ENCODE measurements at regions not wholly inside any gene's neighbourhood (a gene's known extent, or its start where the extent isn't known, plus 50 kb on each side); places are given as distances from the start of the nearest gene placed in this dataset.

- no peaks in the 10 kb centered on the region for H3K27me3 ChIP-seq
- no peak for TF ChIP-seq CTCF (IDR thresholded peaks at IDR 0.05; ENCODE audit: low read depth, low read length)
- H3K4me1 ChIP-seq (ENCODE audit: low read depth): no peaks in the 10 kb centered on the region
- no peak overlapping the region for H3K4me3 ChIP-seq
- H3K9me3 ChIP-seq (ENCODE audit: low read depth): no peaks in the 10 kb centered on the region
- peak in 1 of 2 donors; percentile 36 for DNase-seq (ENCODE audit: low read depth in 1 of 2, low spot score in 1 of 2)
- H3K27ac ChIP-seq: no peak overlapping the region
- no peaks in the 10 kb centered on the region for H3K36me3 ChIP-seq
Observed at GRCh38 chr2:213202011-213202410, 50.6 kb upstream of the IKZF2 start.

- no peak overlapping the region for H3K4me3 ChIP-seq
Observed at GRCh38 chr2:213205944-213206343, 54.5 kb upstream of the IKZF2 start.

GRCh38 chr2:213213186-213213585, 61.8 kb upstream of the IKZF2 start:
- DNase-seq (ENCODE audit: low read depth in 1 of 2, low spot score in 1 of 2): no peak
- Histone ChIP-seq H3K9me3 (ENCODE audit: low read depth) (no peaks in the 10 kb centered on the region), H3K36me3 (no peaks in the 10 kb centered on the region), H3K4me1 (ENCODE audit: low read depth) (no peaks in the 10 kb centered on the region), H3K4me3 (no peak overlapping the region), H3K27ac (no peak overlapping the region), H3K27me3 (no peaks in the 10 kb centered on the region)
- no peak for TF ChIP-seq CTCF (IDR thresholded peaks at IDR 0.05; ENCODE audit: low read depth, low read length)

More at GRCh38 chr2:213205944-213206343, 54.5 kb upstream of the IKZF2 start:
- TF ChIP-seq CTCF (IDR thresholded peaks at IDR 0.05; ENCODE audit: low read depth, low read length): no peak
- no peaks in the 10 kb centered on the region for H3K27me3 ChIP-seq
- H3K36me3 ChIP-seq: no peaks in the 10 kb centered on the region
- DNase-seq (ENCODE audit: low read depth in 1 of 2, low spot score in 1 of 2): no peak
- no peak overlapping the region for H3K27ac ChIP-seq
- no peaks in the 10 kb centered on the region for H3K4me1 ChIP-seq (ENCODE audit: low read depth)
- no peaks in the 10 kb centered on the region for H3K9me3 ChIP-seq (ENCODE audit: low read depth)

GRCh38 chr2:213214209-213214608, 62.8 kb upstream of the IKZF2 start:
- no peaks in the 10 kb centered on the region for H3K4me1 ChIP-seq (ENCODE audit: low read depth)
- H3K27ac ChIP-seq: no peak overlapping the region
- H3K36me3 ChIP-seq: no peaks in the 10 kb centered on the region
- H3K9me3 ChIP-seq (ENCODE audit: low read depth): no peaks in the 10 kb centered on the region
- TF ChIP-seq CTCF (IDR thresholded peaks at IDR 0.05; ENCODE audit: low read depth, low read length): no peak
- H3K27me3 ChIP-seq: no peaks in the 10 kb centered on the region
- no peak overlapping the region for H3K4me3 ChIP-seq
- DNase-seq (ENCODE audit: low read depth in 1 of 2, low spot score in 1 of 2): no peak

- DNase-seq (ENCODE audit: low read depth in 1 of 2, low spot score in 1 of 2): peak in 1 of 2 donors; percentile 89
- Histone ChIP-seq H3K4me1 (ENCODE audit: low read depth) (no peaks in the 10 kb centered on the region), H3K27ac (no peak overlapping the region), H3K36me3 (no peaks in the 10 kb centered on the region), H3K27me3 (no peaks in the 10 kb centered on the region), H3K9me3 (ENCODE audit: low read depth) (no peaks in the 10 kb centered on the region), H3K4me3 (no peak overlapping the region)
- TF ChIP-seq CTCF (IDR thresholded peaks at IDR 0.05; ENCODE audit: low read depth, low read length): no peak
Observed at GRCh38 chr2:213216461-213216860, 65.0 kb upstream of the IKZF2 start.

GRCh38 chr2:213219816-213220215, 64.4 kb upstream of the SPAG16 start:
- no peaks in the 10 kb centered on the region for H3K36me3 ChIP-seq
- TF ChIP-seq CTCF (IDR thresholded peaks at IDR 0.05; ENCODE audit: low read depth, low read length): no peak
- no peaks in the 10 kb centered on the region for H3K27me3 ChIP-seq
- no peak for DNase-seq (ENCODE audit: low read depth in 1 of 2, low spot score in 1 of 2)
- no peak overlapping the region for H3K4me3 ChIP-seq
- H3K4me1 ChIP-seq (ENCODE audit: low read depth): no peaks in the 10 kb centered on the region
- no peaks in the 10 kb centered on the region for H3K9me3 ChIP-seq (ENCODE audit: low read depth)
- H3K27ac ChIP-seq: no peak overlapping the region
